ENCODE measurements at regions not wholly inside any gene's neighbourhood (a gene's known extent, or its start where the extent isn't known, plus 50 kb on each side); places are given as distances from the start of the nearest gene placed in this dataset.

GRCh38 chr17:33390479-33391176 is 97.5 kb upstream of the ASIC2 start:
- Histone ChIP-seq H3K4me3 (replicated peaks in 1 of 3; ENCODE audit: low read depth in 2 of 3, low read length in 3 of 3) (no peak overlapping the region), H3K9ac (ENCODE audit: insufficient read depth, low read length, poor library complexity, severe bottlenecking) (no peak overlapping the region), H3K27ac (ENCODE audit: low read depth in 1 of 2, low read length in 2 of 2) (no peak overlapping the region), H3K4me1 (ENCODE audit: control insufficient read depth in 1 of 2, insufficient read depth in 2 of 2, low read length in 2 of 2) (no peaks in the 10 kb centered on the region), H3K36me3 (replicated peaks in 1 of 2; ENCODE audit: control insufficient read depth in 1 of 2, insufficient read depth in 2 of 2, low read length in 2 of 2) (no peaks in the 10 kb centered on the region), H3K79me2 (ENCODE audit: insufficient read depth, low read length) (no peaks in the 10 kb centered on the region), H4K20me1 (ENCODE audit: insufficient read depth, low read length) (no peaks in the 10 kb centered on the region), H3K9me3 (replicated peaks in 1 of 2; ENCODE audit: control insufficient read depth in 1 of 2, insufficient read depth in 1 of 2, low read length in 2 of 2) (no peaks in the 10 kb centered on the region), H2AFZ (ENCODE audit: insufficient read depth, low read depth, low read length, poor library complexity, severe bottlenecking) (no peak overlapping the region), H3K27me3 (ENCODE audit: control insufficient read depth in 2 of 2, insufficient read depth in 2 of 2, low read length in 2 of 2) (no peaks in the 10 kb centered on the region), H3K4me2 (replicated peaks; ENCODE audit: extremely low read depth, low read length, poor library complexity, severe bottlenecking) (no peak overlapping the region)
- no peak for DNase-seq
- H3K4me3 Mint-ChIP-seq = no peak overlapping the region
- peaks cover 2 to 4% (median 4%) of the 10 kb centered on the region in 3 donors for H3K27me3 Mint-ChIP-seq (ENCODE audit: low read depth in 3 of 3)
- no peaks in the 10 kb centered on the region for H3K4me1 Mint-ChIP-seq
- H3K36me3 Mint-ChIP-seq = no peaks in the 10 kb centered on the region
- TF ChIP-seq, protein P1, sequence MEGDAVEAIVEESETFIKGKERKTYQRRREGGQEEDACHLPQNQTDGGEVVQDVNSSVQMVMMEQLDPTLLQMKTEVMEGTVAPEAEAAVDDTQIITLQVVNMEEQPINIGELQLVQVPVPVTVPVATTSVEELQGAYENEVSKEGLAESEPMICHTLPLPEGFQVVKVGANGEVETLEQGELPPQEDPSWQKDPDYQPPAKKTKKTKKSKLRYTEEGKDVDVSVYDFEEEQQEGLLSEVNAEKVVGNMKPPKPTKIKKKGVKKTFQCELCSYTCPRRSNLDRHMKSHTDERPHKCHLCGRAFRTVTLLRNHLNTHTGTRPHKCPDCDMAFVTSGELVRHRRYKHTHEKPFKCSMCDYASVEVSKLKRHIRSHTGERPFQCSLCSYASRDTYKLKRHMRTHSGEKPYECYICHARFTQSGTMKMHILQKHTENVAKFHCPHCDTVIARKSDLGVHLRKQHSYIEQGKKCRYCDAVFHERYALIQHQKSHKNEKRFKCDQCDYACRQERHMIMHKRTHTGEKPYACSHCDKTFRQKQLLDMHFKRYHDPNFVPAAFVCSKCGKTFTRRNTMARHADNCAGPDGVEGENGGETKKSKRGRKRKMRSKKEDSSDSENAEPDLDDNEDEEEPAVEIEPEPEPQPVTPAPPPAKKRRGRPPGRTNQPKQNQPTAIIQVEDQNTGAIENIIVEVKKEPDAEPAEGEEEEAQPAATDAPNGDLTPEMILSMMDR (IDR thresholded peaks at IDR 0.05) = no peak
- no peak overlapping the region for H3K27ac Mint-ChIP-seq
- intact Hi-C loops (cut with micrococcal nuclease) = no loop called here
- H3K9me3 Mint-ChIP-seq = peaks cover 0 to 10% (median 3%) of the 10 kb centered on the region in 7 donors
- 66% methylated on average over 6 of the region's 6 CpGs for WGBS (ENCODE audit: insufficient coverage)

GRCh38 chr17:33396818-33397217 is 103.7 kb upstream of the ASIC2 start:
- intact Hi-C loops (cut with micrococcal nuclease) = no loop called here
- H3K4me2 ChIP-seq (replicated peaks; ENCODE audit: extremely low read depth, low read length, poor library complexity, severe bottlenecking) = no peak overlapping the region
- no peak overlapping the region for H3K4me3 ChIP-seq (replicated peaks in 1 of 3; ENCODE audit: low read depth in 2 of 3, low read length in 3 of 3)
- WGBS (ENCODE audit: insufficient coverage) = no CpG with 5 or more reads among the region's 3 CpGs
- no peak overlapping the region for H2AFZ ChIP-seq (ENCODE audit: insufficient read depth, low read depth, low read length, poor library complexity, severe bottlenecking)
- no peaks in the 10 kb centered on the region for H3K4me1 ChIP-seq (ENCODE audit: control insufficient read depth in 1 of 2, insufficient read depth in 2 of 2, low read length in 2 of 2)
- TF ChIP-seq, protein P1 (IDR thresholded peaks at IDR 0.05) = no peak
- H3K9me3 ChIP-seq (replicated peaks in 1 of 2; ENCODE audit: control insufficient read depth in 1 of 2, insufficient read depth in 1 of 2, low read length in 2 of 2) = peaks cover 0 to 5% of the 10 kb centered on the region in 2 donors
- no peak overlapping the region for H3K27ac ChIP-seq (ENCODE audit: low read depth in 1 of 2, low read length in 2 of 2)
- H4K20me1 ChIP-seq (ENCODE audit: insufficient read depth, low read length) = no peaks in the 10 kb centered on the region
- Mint-ChIP-seq H3K4me1 (no peaks in the 10 kb centered on the region), H3K4me3 (no peak overlapping the region), H3K27ac (no peak overlapping the region), H3K27me3 (ENCODE audit: low read depth in 3 of 3) (peaks cover 0 to 5% (median 3%) of the 10 kb centered on the region in 3 donors), H3K9me3 (peaks cover 0 to 12% (median 6%) of the 10 kb centered on the region in 7 donors), H3K36me3 (no peaks in the 10 kb centered on the region)
- no peaks in the 10 kb centered on the region for H3K27me3 ChIP-seq (ENCODE audit: control insufficient read depth in 2 of 2, insufficient read depth in 2 of 2, low read length in 2 of 2)
- no peak overlapping the region for H3K9ac ChIP-seq (ENCODE audit: insufficient read depth, low read length, poor library complexity, severe bottlenecking)
- no peaks in the 10 kb centered on the region for H3K79me2 ChIP-seq (ENCODE audit: insufficient read depth, low read length)
- H3K36me3 ChIP-seq (replicated peaks in 1 of 2; ENCODE audit: control insufficient read depth in 1 of 2, insufficient read depth in 2 of 2, low read length in 2 of 2) = no peaks in the 10 kb centered on the region
- no peak for DNase-seq

All from CD14-positive monocyte (primary cell).